Sigmoid colon (tissue), 4 donors: ENCODE measurements at regions not wholly inside any gene's neighbourhood (a gene's known extent, or its start where the extent isn't known, plus 50 kb on each side); places are given as distances from the start of the nearest gene placed in this dataset.

Experiments used
- EP300 ChIP-seq, 4 donors: sonication (generic); formaldehyde crosslinking; IDR thresholded peaks; one replicate each; pipeline ENCODE4 v1.6.1; 2017; ENCODE audit warnings: antibody characterized with exemption in 4 of 4
- TF ChIP-seq, protein P1 (sequence below), 4 experiments: fragments of 450-650 bp in 3 of 4; fragments of 200-600 bp in 1 of 4; IDR thresholded peaks; one replicate each; pipeline ENCODE4 v1.5.1; 2016 to 2019; ENCODE audit warnings: antibody characterized with exemption in 4 of 4, mild to moderate bottlenecking in 3 of 4, moderate library complexity in 2 of 4

GRCh38 chr5:93956006-93956405, 214.6 kb upstream of the POU5F2 start:
- TF ChIP-seq, protein P1, sequence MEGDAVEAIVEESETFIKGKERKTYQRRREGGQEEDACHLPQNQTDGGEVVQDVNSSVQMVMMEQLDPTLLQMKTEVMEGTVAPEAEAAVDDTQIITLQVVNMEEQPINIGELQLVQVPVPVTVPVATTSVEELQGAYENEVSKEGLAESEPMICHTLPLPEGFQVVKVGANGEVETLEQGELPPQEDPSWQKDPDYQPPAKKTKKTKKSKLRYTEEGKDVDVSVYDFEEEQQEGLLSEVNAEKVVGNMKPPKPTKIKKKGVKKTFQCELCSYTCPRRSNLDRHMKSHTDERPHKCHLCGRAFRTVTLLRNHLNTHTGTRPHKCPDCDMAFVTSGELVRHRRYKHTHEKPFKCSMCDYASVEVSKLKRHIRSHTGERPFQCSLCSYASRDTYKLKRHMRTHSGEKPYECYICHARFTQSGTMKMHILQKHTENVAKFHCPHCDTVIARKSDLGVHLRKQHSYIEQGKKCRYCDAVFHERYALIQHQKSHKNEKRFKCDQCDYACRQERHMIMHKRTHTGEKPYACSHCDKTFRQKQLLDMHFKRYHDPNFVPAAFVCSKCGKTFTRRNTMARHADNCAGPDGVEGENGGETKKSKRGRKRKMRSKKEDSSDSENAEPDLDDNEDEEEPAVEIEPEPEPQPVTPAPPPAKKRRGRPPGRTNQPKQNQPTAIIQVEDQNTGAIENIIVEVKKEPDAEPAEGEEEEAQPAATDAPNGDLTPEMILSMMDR (IDR thresholded peaks at IDR 0.05) = no peak
- no peak for TF ChIP-seq EP300 (IDR thresholded peaks at IDR 0.05)
